ENCODE measurements at regions not wholly inside any gene's neighbourhood (a gene's known extent, or its start where the extent isn't known, plus 50 kb on each side); places are given as distances from the start of the nearest gene placed in this dataset.
"Not testable (repeated sequence)": the region's sequence is repeated elsewhere in the genome, so short reads cannot be mapped to it uniquely, and the experiment has no call there.

GRCh38 chr13:111561091-111561781 lies 240.8 kb downstream of the TEX29 start:
- no peak for DNase-seq

DNA sequence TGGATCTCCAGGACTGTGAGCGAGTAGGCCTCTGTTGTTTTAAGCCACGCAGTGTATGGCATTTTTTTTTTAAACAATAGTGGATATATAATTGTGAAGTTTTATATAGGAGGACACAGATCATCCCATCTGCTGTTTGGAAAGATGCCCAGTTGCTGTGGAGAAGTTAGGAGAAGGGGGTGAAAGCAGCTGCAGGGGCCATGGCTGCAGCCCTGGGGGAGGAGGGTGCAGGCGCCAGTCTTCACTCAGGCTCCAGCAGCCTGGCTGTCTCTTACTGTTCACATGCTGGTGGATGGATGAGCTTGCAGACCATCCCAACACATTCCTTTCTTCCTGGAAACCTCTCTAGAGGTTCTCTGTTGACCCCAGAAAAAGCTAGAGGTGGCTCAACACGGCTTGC lies 242.3 kb downstream of the TEX29 start:
- DNase-seq: no peak

- no peak for DNase-seq
These were observed 244.2 kb downstream of the TEX29 start for GRCh38 chr13:111564606-111565005.

DNA sequence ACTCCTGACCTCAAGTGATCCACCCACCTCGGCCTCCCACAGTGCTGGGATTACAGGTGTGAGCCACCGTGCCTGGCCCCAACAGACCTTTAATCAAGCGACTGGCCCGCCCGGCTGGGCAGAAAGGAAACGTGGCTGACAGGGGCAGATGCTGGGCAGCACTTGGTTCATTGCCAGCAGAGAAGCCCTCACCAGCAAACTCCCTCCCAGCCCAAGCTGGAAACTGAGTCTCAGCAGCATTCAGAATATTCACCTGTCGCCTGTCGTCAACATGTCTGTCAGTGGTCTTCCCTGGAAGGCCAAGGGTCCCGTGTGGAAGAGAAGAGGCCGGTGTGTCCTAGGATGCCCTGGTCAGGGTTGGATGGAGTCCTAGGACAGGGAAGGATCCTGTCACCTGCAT lies 245.0 kb downstream of the TEX29 start:
- no peak for DNase-seq

- no peak for DNase-seq
These were observed 246.1 kb downstream of the TEX29 start for GRCh38 chr13:111566567-111566966.

GRCh38 chr13:111567637-111568036 lies 247.2 kb downstream of the TEX29 start:
- DNase-seq: no peak

GRCh38 chr13:111568290-111568689 lies 247.8 kb downstream of the TEX29 start:
- DNase-seq: no peak

- no peak for DNase-seq
These were observed 250.5 kb downstream of the TEX29 start for GRCh38 chr13:111570911-111571310.

GRCh38 chr13:111572956-111573761 lies 252.7 kb downstream of the TEX29 start:
- no peak for DNase-seq

- no peak for DNase-seq
These were observed 253.4 kb downstream of the TEX29 start for GRCh38 chr13:111573801-111574200.

DNA sequence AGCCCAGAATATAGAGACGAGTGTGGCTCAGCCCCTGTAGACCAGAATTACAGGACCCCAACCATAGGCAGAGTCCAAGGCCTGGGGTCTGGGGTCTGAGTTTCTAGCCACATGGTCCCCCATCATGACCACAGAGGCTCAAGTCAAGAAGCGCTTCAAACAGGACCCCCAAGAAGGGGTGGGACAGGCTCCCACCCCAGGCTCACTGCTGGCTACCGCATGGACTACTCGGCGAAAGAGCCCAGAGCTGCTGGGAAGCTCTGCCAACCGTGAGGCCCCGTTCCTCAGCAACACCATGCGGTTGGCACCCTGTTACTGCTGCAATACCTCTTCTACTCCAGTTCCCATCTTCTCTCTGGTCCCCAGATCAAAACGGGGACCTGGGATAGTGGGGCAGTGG lies 254.8 kb downstream of the TEX29 start:
- no peak for DNase-seq

GRCh38 chr13:111575719-111576118 lies 255.3 kb downstream of the TEX29 start:
- no peak for DNase-seq

GRCh38 chr13:111577208-111577828 lies 256.9 kb downstream of the TEX29 start:
- no peak for DNase-seq

- DNase-seq: no peak
These were observed 257.6 kb downstream of the TEX29 start for GRCh38 chr13:111577956-111578605.

- DNase-seq: no peak
These were observed 263.7 kb downstream of the TEX29 start for GRCh38 chr13:111584101-111584672.

GRCh38 chr13:111584870-111585269 lies 264.4 kb downstream of the TEX29 start:
- no peak for DNase-seq

DNA sequence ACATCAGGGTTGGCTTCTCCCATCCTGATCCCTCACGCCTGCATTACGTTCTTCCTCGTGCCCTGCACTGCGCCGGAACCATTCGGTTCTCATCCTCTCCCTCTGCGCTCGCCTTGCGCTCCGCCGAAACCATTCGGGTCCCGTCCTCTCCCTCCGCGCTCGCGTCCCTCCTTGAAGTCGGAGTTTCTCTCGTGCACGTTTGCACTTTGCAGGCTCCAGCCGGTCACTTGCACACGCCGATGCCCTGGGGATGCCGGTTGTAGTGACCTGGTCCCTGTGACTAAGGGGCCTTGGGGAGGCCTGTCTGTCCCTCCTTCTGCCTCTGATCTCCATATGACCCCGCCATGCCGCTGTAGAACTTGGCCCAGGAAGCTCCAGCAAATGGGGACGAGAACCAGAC lies 265.8 kb downstream of the TEX29 start:
- DNase-seq: no peak

DNA sequence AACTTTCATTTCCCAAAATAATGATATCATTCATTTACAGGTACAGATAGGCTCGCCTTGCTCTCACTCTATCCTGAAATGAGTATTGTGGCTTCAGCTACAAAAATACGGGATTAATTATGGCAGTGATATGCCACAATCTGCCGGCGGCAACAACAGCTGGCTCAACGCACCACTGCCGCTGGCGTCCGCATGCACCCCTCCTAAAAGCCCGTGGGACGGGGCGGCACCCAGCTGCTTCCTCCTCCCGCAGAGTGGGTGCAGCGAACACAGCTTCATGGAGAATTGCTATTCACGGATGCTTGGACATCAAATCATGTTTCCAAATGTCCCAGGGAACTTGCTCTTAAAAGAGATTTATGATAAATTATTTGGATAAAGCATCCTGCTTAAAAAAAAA lies 266.8 kb downstream of the TEX29 start:
- no peak for DNase-seq

GRCh38 chr13:111589321-111589720 lies 268.9 kb downstream of the TEX29 start:
- no peak for DNase-seq

DNA sequence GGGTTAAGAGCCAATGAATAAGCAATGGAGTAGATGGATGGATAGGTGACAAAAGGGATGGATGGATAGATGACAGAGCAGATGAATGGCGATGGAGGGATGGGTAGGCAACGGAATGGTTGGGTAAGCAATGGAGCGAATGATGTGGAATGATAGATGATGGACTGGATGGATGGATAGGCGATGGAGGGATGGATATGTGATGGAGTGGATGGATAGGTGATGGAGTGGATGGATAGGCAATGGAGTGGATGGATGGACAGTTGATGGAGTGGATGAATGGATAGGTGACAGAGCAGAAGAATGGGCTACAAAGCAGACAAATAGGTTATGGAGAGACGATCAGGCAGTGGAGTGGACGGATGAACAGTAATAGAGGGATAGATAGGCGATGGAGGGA lies 269.6 kb downstream of the TEX29 start:
- no peak for DNase-seq

DNA sequence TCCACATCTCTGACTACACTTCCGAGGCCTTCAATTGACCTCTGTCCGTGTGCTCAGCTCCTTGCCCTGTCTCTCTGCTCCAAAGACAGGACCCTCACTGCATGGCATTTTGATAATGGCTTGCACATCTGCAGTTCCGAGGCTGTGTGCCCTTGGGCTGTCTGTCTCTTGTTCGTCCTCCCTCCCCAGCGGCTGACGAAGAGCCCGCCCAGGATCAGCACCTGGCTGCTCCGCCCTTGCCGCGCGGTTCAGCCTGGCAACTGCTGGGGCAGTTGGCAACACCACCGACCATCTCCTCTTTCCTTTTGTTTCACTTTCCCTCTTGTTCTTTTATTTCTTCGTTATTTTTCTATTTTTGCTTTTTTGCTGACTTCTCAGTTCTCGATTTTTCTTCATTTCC lies 270.4 kb downstream of the TEX29 start:
- no peak for DNase-seq

- not testable (repeated sequence) for DNase-seq
These were observed 273.0 kb downstream of the TEX29 start for GRCh38 chr13:111593490-111593889.

GRCh38 chr13:111594606-111595005 lies 274.2 kb downstream of the TEX29 start:
- DNase-seq: no peak

Data from activated naive CD4-positive, alpha-beta T cell (primary cell).